CD14-positive monocyte (primary cell): ENCODE measurements at regions not wholly inside any gene's neighbourhood (a gene's known extent, or its start where the extent isn't known, plus 50 kb on each side); places are given as distances from the start of the nearest gene placed in this dataset.

ENCODE experiments used
- DNase-seq, 3 donors: peaks; one replicate each; pipeline ENCODE4 v3.0.0-alpha.2; 2011 to 2022
- H2AFZ ChIP-seq: 2 replicates; pipeline ENCODE4 v1.6.0; 2012; ENCODE audit warnings: mild to moderate bottlenecking, low read depth, low read length, inconsistent platforms; ENCODE audit not compliant: insufficient read depth, poor library complexity, severe bottlenecking
- H3K27ac ChIP-seq, 2 donors: 1 replicate in 1 of 2; 2 replicates in 1 of 2; pipeline ENCODE4 v1.5.1; 2012 to 2013; ENCODE audit warnings: low read length in 2 of 2, control low read depth in 1 of 2, inconsistent platforms in 1 of 2, low read depth in 1 of 2, mild to moderate bottlenecking in 1 of 2
- H3K27me3 ChIP-seq, 2 donors: one replicate each; pipeline versions ENCODE4 v1.6.0 to v1.6.1; 2011 to 2013; ENCODE audit warnings: low read length in 2 of 2; ENCODE audit not compliant: control insufficient read depth in 2 of 2, insufficient read depth in 2 of 2
- H3K36me3 ChIP-seq, 2 donors: replicated peaks in 1 of 2; 1 replicate in 1 of 2; 2 replicates in 1 of 2; pipeline versions ENCODE4 v1.5.1 to v1.6.1; 2012 to 2013; ENCODE audit warnings: low read length in 2 of 2, control low read depth in 1 of 2, inconsistent platforms in 1 of 2, mild to moderate bottlenecking in 1 of 2; ENCODE audit not compliant: insufficient read depth in 2 of 2, control insufficient read depth in 1 of 2
- H3K4me1 ChIP-seq, 2 donors: 1 replicate in 1 of 2; 2 replicates in 1 of 2; pipeline versions ENCODE4 v1.5.1 to v1.6.1; 2012 to 2013; ENCODE audit warnings: low read length in 2 of 2, control low read depth in 1 of 2, inconsistent platforms in 1 of 2, mild to moderate bottlenecking in 1 of 2, moderate library complexity in 1 of 2; ENCODE audit not compliant: insufficient read depth in 2 of 2, control insufficient read depth in 1 of 2
- H3K4me2 ChIP-seq: replicated peaks from 2 replicates; pipeline ENCODE3; 2012; ENCODE audit warnings: low read length, moderate library complexity, mild to moderate bottlenecking; ENCODE audit not compliant: poor library complexity, severe bottlenecking; ENCODE audit errors: extremely low read depth
- H3K4me3 ChIP-seq, 3 experiments: fragments of 200-600 bp in 1 of 3; sonication (generic) in 1 of 3; replicated peaks in 1 of 3; 1 replicate in 2 of 3; 2 replicates in 1 of 3; pipeline ENCODE4 v1.5.1; 2011 to 2013; ENCODE audit warnings: low read length in 3 of 3, mild to moderate bottlenecking in 3 of 3, control low read depth in 2 of 3, low read depth in 2 of 3, inconsistent platforms in 1 of 3, moderate library complexity in 1 of 3
- H3K79me2 ChIP-seq: 2 replicates; pipeline ENCODE4 v1.6.0; 2012; ENCODE audit warnings: mild to moderate bottlenecking, control low read depth, inconsistent platforms, low read length, moderate library complexity; ENCODE audit not compliant: insufficient read depth
- H3K9ac ChIP-seq: 2 replicates; pipeline ENCODE4 v1.6.0; 2017; ENCODE audit warnings: low read length, mild to moderate bottlenecking; ENCODE audit not compliant: insufficient read depth, poor library complexity, severe bottlenecking
- H3K9me3 ChIP-seq, 2 donors: replicated peaks in 1 of 2; 1 replicate in 1 of 2; 2 replicates in 1 of 2; pipeline versions ENCODE4 v1.5.1 to v1.6.1; 2012 to 2013; ENCODE audit warnings: low read length in 2 of 2, control low read depth in 1 of 2; ENCODE audit not compliant: control insufficient read depth in 1 of 2, insufficient read depth in 1 of 2
- H4K20me1 ChIP-seq: 2 replicates; pipeline ENCODE4 v1.6.0; 2012; ENCODE audit warnings: mild to moderate bottlenecking, low read length, control low read depth, moderate library complexity; ENCODE audit not compliant: insufficient read depth
- H3K27ac Mint-ChIP-seq, 7 donors: one replicate each; pipeline ENCODE4 v1.8.0; 2020; ENCODE audit warnings: mild to moderate bottlenecking in 7 of 7, mixed read lengths in 7 of 7, moderate library complexity in 6 of 7, inconsistent platforms in 2 of 7
- H3K27me3 Mint-ChIP-seq, 3 donors: one replicate each; pipeline ENCODE4 v1.8.0; 2021 to 2022; ENCODE audit warnings: low read depth in 3 of 3, mild to moderate bottlenecking in 3 of 3, mixed read lengths in 3 of 3, moderate library complexity in 3 of 3, inconsistent platforms in 1 of 3
- H3K36me3 Mint-ChIP-seq, 2 donors: one replicate each; pipeline ENCODE4 v1.8.0; 2020; ENCODE audit warnings: mixed read lengths in 2 of 2, inconsistent platforms in 1 of 2, mild to moderate bottlenecking in 1 of 2
- H3K4me1 Mint-ChIP-seq: one replicate; pipeline ENCODE4 v1.8.0; 2020; ENCODE audit warnings: mild to moderate bottlenecking, mixed read lengths
- H3K4me3 Mint-ChIP-seq, 2 donors: one replicate each; pipeline ENCODE4 v1.8.0; 2020; ENCODE audit warnings: mild to moderate bottlenecking in 2 of 2, mixed read lengths in 2 of 2, moderate library complexity in 1 of 2
- H3K9me3 Mint-ChIP-seq, 7 donors: one replicate each; pipeline ENCODE4 v1.8.0; 2020 to 2022; ENCODE audit warnings: mixed read lengths in 7 of 7, mild to moderate bottlenecking in 6 of 7, moderate library complexity in 6 of 7, inconsistent platforms in 2 of 7
- CTCF ChIP-seq: fragments of 200-600 bp; IDR thresholded peaks from one replicate; pipeline ENCODE4 v1.8.0; 2022; ENCODE audit warnings: antibody characterized with exemption, mild to moderate bottlenecking
- WGBS: methylation state at CpG from one replicate; pipeline ENCODE4 v1.1.5; 2013; ENCODE audit warnings: missing lambda C conversion rate; ENCODE audit not compliant: insufficient coverage; 5-methylcytosine and 5-hydroxymethylcytosine counted together
- intact Hi-C, 2 donors: fragments of 100-400 bp; cut with micrococcal nuclease; formaldehyde crosslinking; loops; one replicate each; pipeline versions ENCODE4 v1.15.0 to v1.15.1; 2023

GRCh38 chr21:34215911-34216717, 142.7 kb downstream of the MRPS6 start:
- no peaks in the 10 kb centered on the region for H4K20me1 ChIP-seq
- no peak for DNase-seq
- peaks cover 8 to 18% of the 10 kb centered on the region in 2 donors for H3K9me3 ChIP-seq
- H3K36me3 Mint-ChIP-seq: peaks cover 0 to 3% of the 10 kb centered on the region in 2 donors
- H3K4me3 Mint-ChIP-seq: no peak overlapping the region
- H3K27me3 Mint-ChIP-seq: peaks cover 0 to 2% (median 1%) of the 10 kb centered on the region in 3 donors
- no peak overlapping the region for H3K27ac ChIP-seq
- 100% methylated on average over 5 of the region's 9 CpGs for WGBS
- H3K4me1 ChIP-seq: no peaks in the 10 kb centered on the region
- H3K27me3 ChIP-seq: no peaks in the 10 kb centered on the region
- H3K4me3 ChIP-seq: no peak overlapping the region
- no peak for TF ChIP-seq CTCF
- H3K4me2 ChIP-seq: no peak overlapping the region
- H3K36me3 ChIP-seq: no peaks in the 10 kb centered on the region
- H3K9me3 Mint-ChIP-seq: peaks cover 14 to 27% (median 16%) of the 10 kb centered on the region in 7 donors
- no peak overlapping the region for H2AFZ ChIP-seq
- no peak overlapping the region for H3K9ac ChIP-seq
- H3K4me1 Mint-ChIP-seq: no peaks in the 10 kb centered on the region
- H3K79me2 ChIP-seq: no peaks in the 10 kb centered on the region
- no peak overlapping the region for H3K27ac Mint-ChIP-seq
- intact Hi-C loops: no loop called here

GRCh38 chr21:34216718-34217032, 143.3 kb downstream of the MRPS6 start:
- TF ChIP-seq CTCF: no peak
- Histone ChIP-seq H3K36me3 (no peaks in the 10 kb centered on the region), H3K79me2 (no peaks in the 10 kb centered on the region), H3K27me3 (no peaks in the 10 kb centered on the region), H3K9me3 (peaks cover 8 to 18% of the 10 kb centered on the region in 2 donors), H2AFZ (no peak overlapping the region), H3K27ac (no peak overlapping the region), H3K4me1 (no peaks in the 10 kb centered on the region), H4K20me1 (no peaks in the 10 kb centered on the region), H3K9ac (no peak overlapping the region), H3K4me2 (no peak overlapping the region), H3K4me3 (no peak overlapping the region)
- peaks cover 0 to 4% (median 1%) of the 10 kb centered on the region in 3 donors for H3K27me3 Mint-ChIP-seq
- no peak for DNase-seq
- no peak overlapping the region for H3K4me3 Mint-ChIP-seq
- intact Hi-C loops: no loop called here
- peaks cover 12 to 25% (median 16%) of the 10 kb centered on the region in 7 donors for H3K9me3 Mint-ChIP-seq
- H3K4me1 Mint-ChIP-seq: no peaks in the 10 kb centered on the region
- H3K36me3 Mint-ChIP-seq: peaks cover 0 to 3% of the 10 kb centered on the region in 2 donors
- 89% methylated on average over 2 of the region's 2 CpGs for WGBS
- no peak overlapping the region for H3K27ac Mint-ChIP-seq
